ENCODE measurements at regions not wholly inside any gene's neighbourhood (a gene's known extent, or its start where the extent isn't known, plus 50 kb on each side); places are given as distances from the start of the nearest gene placed in this dataset.
"Not testable (repeated sequence)": the region's sequence is repeated elsewhere in the genome, so short reads cannot be mapped to it uniquely, and the experiment has no call there.

- not testable (repeated sequence) for TF ChIP-seq POLR2AphosphoS5, POLR2A, CTCF, EP300 (IDR thresholded peaks at IDR 0.05)
These were observed 117.0 kb downstream of the PRR15 start for GRCh38 chr7:29680601-29681000.

Measured in gastroesophageal sphincter (tissue), 3 donors.